IMR-90 (cell line): ENCODE measurements at regions not wholly inside any gene's neighbourhood (a gene's known extent, or its start where the extent isn't known, plus 50 kb on each side); places are given as distances from the start of the nearest gene placed in this dataset.

Source experiments
- ATAC-seq: fragments of 200-7000 bp; cut with Tn5 transposase; 2 replicates; pipeline ENCODE4 v1.9.1; 2020; ENCODE audit warnings: low read depth, mild to moderate bottlenecking, moderate library complexity
- BruUV-seq: library from RNA; stranded (reverse); fragments of 400-500 nt; replicated peaks from 2 replicates; lab custom pipeline; 2021; lab: Mats Ljungman, UMichigan
- CTCF ChIA-PET: fragments of 300-600 bp; formaldehyde crosslinking; extraction: SDS; loops from one replicate; lab custom pipeline; 2021; ENCODE audit warnings: antibody characterized with exemption; lab: Yijun Ruan, JAX
- POLR2A ChIA-PET: fragments of 300-600 bp; sonication (Branson Sonifier 250); formaldehyde crosslinking; loops from one replicate; lab custom pipeline; 2022; ENCODE audit warnings: antibody characterized with exemption; ENCODE audit not compliant: unreplicated experiment; lab: Charles Lee
- DNase-seq: peaks from one replicate; pipeline ENCODE4 v3.0.0; 2013
- H2AFZ ChIP-seq: replicated peaks from 2 replicates; pipeline ENCODE3; 2013; ENCODE audit warnings: low read length, mild to moderate bottlenecking; ENCODE audit not compliant: poor library complexity
- H2AK5ac ChIP-seq: 2 replicates; pipeline ENCODE4 v1.6.1; 2013; ENCODE audit warnings: low read depth, low read length, inconsistent platforms
- H2AK9ac ChIP-seq: replicated peaks from 2 replicates; pipeline ENCODE3; 2013; ENCODE audit warnings: mild to moderate bottlenecking, low read depth, low read length, moderate library complexity; ENCODE audit not compliant: poor library complexity
- H2BK120ac ChIP-seq: 2 replicates; pipeline ENCODE4 v1.6.1; 2013; ENCODE audit warnings: low read depth, low read length, inconsistent platforms
- H2BK15ac ChIP-seq: 3 replicates; pipeline ENCODE4 v1.6.1; 2013; ENCODE audit warnings: low read depth, low read length, inconsistent platforms
- H2BK20ac ChIP-seq: 2 replicates; pipeline ENCODE4 v1.6.1; 2013; ENCODE audit warnings: low read depth, mild to moderate bottlenecking, inconsistent platforms, low read length, moderate library complexity
- H2BK5ac ChIP-seq: 2 replicates; pipeline ENCODE4 v1.6.1; 2013; ENCODE audit warnings: mild to moderate bottlenecking, low read depth, low read length, inconsistent platforms; ENCODE audit not compliant: poor library complexity, severe bottlenecking
- H3K14ac ChIP-seq: replicated peaks from 2 replicates; pipeline ENCODE4 v1.6.1; 2013; ENCODE audit warnings: low read depth, low read length, inconsistent platforms
- H3K18ac ChIP-seq: 2 replicates; pipeline ENCODE4 v1.6.1; 2013; ENCODE audit warnings: low read depth, low read length, control low read depth
- H3K23ac ChIP-seq: 2 replicates; pipeline ENCODE4 v1.6.1; 2013; ENCODE audit warnings: low read depth, low read length, inconsistent platforms
- H3K27ac ChIP-seq: 2 replicates; pipeline ENCODE4 v1.5.1; 2013; ENCODE audit warnings: mild to moderate bottlenecking, control low read depth, low read length; ENCODE audit not compliant: insufficient read depth
- H3K27me3 ChIP-seq: 2 replicates; pipeline ENCODE4 v1.6.1; 2013; ENCODE audit warnings: low read length; ENCODE audit not compliant: control insufficient read depth, insufficient read depth
- H3K36me3 ChIP-seq: 2 replicates; pipeline ENCODE4 v1.6.1; 2013; ENCODE audit warnings: low read length, mixed read lengths; ENCODE audit not compliant: control insufficient read depth, insufficient read depth
- H3K4ac ChIP-seq: 2 replicates; pipeline ENCODE4 v1.6.1; 2013; ENCODE audit warnings: low read depth, low read length, inconsistent platforms
- H3K4me1 ChIP-seq: 2 replicates; pipeline ENCODE4 v1.6.1; 2013; ENCODE audit warnings: low read length, mixed read lengths; ENCODE audit not compliant: control insufficient read depth, insufficient read depth
- H3K4me2 ChIP-seq: 2 replicates; pipeline ENCODE4 v1.6.1; 2013; ENCODE audit warnings: low read depth, mild to moderate bottlenecking, control low read depth, low read length, moderate library complexity
- H3K4me3 ChIP-seq: 2 replicates; pipeline ENCODE4 v1.5.1; 2013; ENCODE audit warnings: low read depth, mild to moderate bottlenecking, control low read depth, low read length, moderate library complexity; ENCODE audit not compliant: insufficient read depth
- H3K56ac ChIP-seq: 2 replicates; pipeline ENCODE4 v1.6.1; 2013; ENCODE audit warnings: low read length, inconsistent platforms; ENCODE audit not compliant: insufficient read depth; ENCODE audit errors: extremely low read depth
- H3K79me1 ChIP-seq, 2 experiments: 2 replicates each; pipeline ENCODE4 v1.6.1; 2013; ENCODE audit warnings: low read length in 2 of 2, inconsistent platforms in 1 of 2, low read depth in 1 of 2
- H3K9ac ChIP-seq: 2 replicates; pipeline ENCODE4 v1.6.1; 2013; ENCODE audit warnings: low read depth, low read length, control low read depth
- H3K9me1 ChIP-seq: 2 replicates; pipeline ENCODE4 v1.6.1; 2013; ENCODE audit warnings: low read length, inconsistent platforms; ENCODE audit not compliant: insufficient read depth
- H3K9me3 ChIP-seq: 2 replicates; pipeline ENCODE4 v1.6.1; 2013; ENCODE audit warnings: low read length; ENCODE audit not compliant: control insufficient read depth, insufficient read depth
- H4K20me1 ChIP-seq: 2 replicates; pipeline ENCODE4 v1.6.1; 2013; ENCODE audit warnings: low read length, inconsistent platforms; ENCODE audit not compliant: insufficient read depth
- H4K5ac ChIP-seq: 2 replicates; pipeline ENCODE4 v1.6.1; 2013; ENCODE audit warnings: mild to moderate bottlenecking, low read depth, low read length, control low read depth
- H4K8ac ChIP-seq, 2 experiments: 2 replicates each; pipeline ENCODE4 v1.6.1; 2013; ENCODE audit warnings: low read depth in 2 of 2, low read length in 2 of 2, control low read depth in 1 of 2, inconsistent platforms in 1 of 2
- H4K91ac ChIP-seq: 2 replicates; pipeline ENCODE4 v1.6.1; 2013; ENCODE audit warnings: low read depth, low read length, inconsistent platforms; ENCODE audit not compliant: insufficient read depth
- BHLHE40 ChIP-seq: fragments of 150-350 bp; IDR thresholded peaks from 2 replicates; pipeline ENCODE4 v1.6.1; 2016; ENCODE audit warnings: mild to moderate bottlenecking, low read depth, low read length
- CEBPB ChIP-seq: IDR thresholded peaks from 2 replicates; pipeline ENCODE4 v1.6.1; 2012; ENCODE audit warnings: low read depth, low read length, improper control_type of control experiment
- CHD1 ChIP-seq: IDR thresholded peaks from 2 replicates; pipeline ENCODE4 v1.6.1; 2012; ENCODE audit warnings: low read depth, low read length, improper control_type of control experiment
- CTCF ChIP-seq: conservative IDR thresholded peaks from 2 replicates; pipeline ENCODE4 v1.5.1; 2012; ENCODE audit warnings: mild to moderate bottlenecking, low read depth, low read length, improper control_type of control experiment
- ELK1 ChIP-seq: fragments of 150-350 bp; IDR thresholded peaks from 2 replicates; pipeline ENCODE4 v1.6.1; 2016; ENCODE audit warnings: low read depth, mild to moderate bottlenecking, low read length, moderate library complexity, borderline replicate concordance
- MAZ ChIP-seq: IDR thresholded peaks from 2 replicates; pipeline ENCODE4 v1.6.1; 2012; ENCODE audit warnings: low read depth, mild to moderate bottlenecking, low read length, improper control_type of control experiment, moderate library complexity, borderline replicate concordance
- WGBS, 2 experiments: methylation state at CpG; one replicate each; pipeline versions ENCODE4 v1.1.5 to v1.1.7; 2013; ENCODE audit warnings: missing lambda C conversion rate in 2 of 2; ENCODE audit not compliant: insufficient read length in 1 of 2; ENCODE audit errors: extremely low coverage in 2 of 2; 5-methylcytosine and 5-hydroxymethylcytosine counted together
- dilution Hi-C: fragments of 300-500 bp; cut with HindIII; formaldehyde crosslinking; loops from one replicate; pipeline ENCODE4 v1.14.3; 2018; ENCODE audit warnings: low sequenced_read_pairs; ENCODE audit not compliant: unreplicated experiment
- in situ Hi-C: fragments of 300-500 bp; cut with MboI; formaldehyde crosslinking; loops from 3 replicates; pipeline ENCODE4 v1.14.3; 2019; ENCODE audit warnings: low sequenced_read_pairs, inconsistent platforms, mixed read lengths
- intact Hi-C: fragments of 100-400 bp; cut with micrococcal nuclease; formaldehyde crosslinking; loops from 2 replicates; pipeline ENCODE4 v1.10.0; 2022

- H2AFZ ChIP-seq = no peak overlapping the region
- H3K27ac ChIP-seq = no peak overlapping the region
- DNase-seq = no peak
- no peak overlapping the region for H3K23ac ChIP-seq
- in situ Hi-C loops = no loop called here
- no peak overlapping the region for H3K56ac ChIP-seq
- no peaks in the 10 kb centered on the region for H3K79me1 ChIP-seq
- H3K18ac ChIP-seq = no peak overlapping the region
- intact Hi-C loops = no loop called here
- no peak for ATAC-seq
- H2BK120ac ChIP-seq = no peak overlapping the region
- no peak overlapping the region for H3K14ac ChIP-seq
- H3K4ac ChIP-seq = no peak overlapping the region
- no peak overlapping the region for H3K9ac ChIP-seq
- WGBS, 2 experiments = no CpG with 5 or more reads among the region's 1 CpG
- no peaks in the 10 kb centered on the region for H3K9me1 ChIP-seq
- no peak overlapping the region for H3K4me3 ChIP-seq
- H2AK5ac ChIP-seq = no peak overlapping the region
- no peak overlapping the region for H4K91ac ChIP-seq
- no peaks in the 10 kb centered on the region for H4K20me1 ChIP-seq
- ChIA-PET POLR2A (no interaction called here), CTCF (interaction anchor here (0.5 kb wide), 1 partner anchor 571 kb away, joined by 3 read pairs; no protein-coding TSS in a partner anchor)
- peaks cover 1% of the 10 kb centered on the region for H3K9me3 ChIP-seq
- H3K4me1 ChIP-seq = no peaks in the 10 kb centered on the region
- H2BK20ac ChIP-seq = no peak overlapping the region
- no peak overlapping the region for H4K8ac ChIP-seq
- no peak for TF ChIP-seq CTCF
- no peak for TF ChIP-seq ELK1
- no peak for TF ChIP-seq CHD1
- no peak for TF ChIP-seq MAZ
- no peak for TF ChIP-seq CEBPB
- no peak for TF ChIP-seq BHLHE40
- BruUV-seq = no TSS peak
- no peak overlapping the region for H4K5ac ChIP-seq
- H2BK5ac ChIP-seq = no peak overlapping the region
- H3K27me3 ChIP-seq = no peaks in the 10 kb centered on the region
- H3K4me2 ChIP-seq = no peak overlapping the region
- H3K36me3 ChIP-seq = no peaks in the 10 kb centered on the region
- no peak overlapping the region for H2AK9ac ChIP-seq
- H2BK15ac ChIP-seq = no peak overlapping the region
- dilution Hi-C loops = no loop called here
Measured at GRCh38 chr10:90143937-90144336, 442.5 kb downstream of the KIF20B start.
